ENCODE measurements at regions not wholly inside any gene's neighbourhood (a gene's known extent, or its start where the extent isn't known, plus 50 kb on each side); places are given as distances from the start of the nearest gene placed in this dataset.

- no peak overlapping the region for H2AFZ ChIP-seq (ENCODE audit: low read depth, low read length)
- no peak overlapping the region for H3K4me2 ChIP-seq (ENCODE audit: insufficient read depth, low read length)
- no peaks in the 10 kb centered on the region for H3K9me1 ChIP-seq (replicated peaks; ENCODE audit: control insufficient read depth, extremely low read depth, insufficient read depth, low read length)
- POLR2A ChIA-PET = no interaction called here
- no peaks in the 10 kb centered on the region for H3K36me3 ChIP-seq (ENCODE audit: control insufficient read depth in 2 of 2, extremely low read depth in 1 of 2, insufficient read depth in 2 of 2, low read length in 2 of 2)
- no TSS peak for BruUV-seq (replicated peaks)
- H3K27me3 ChIP-seq (ENCODE audit: control insufficient read depth in 2 of 2, insufficient read depth in 2 of 2, low read length in 2 of 2) = no peaks in the 10 kb centered on the region
- dilution Hi-C loops (cut with MboI; ENCODE audit: extremely low pct_ligation_motif_present, low sequenced_read_pairs) (no loop called here), intact Hi-C loops (cut with micrococcal nuclease) (no loop called here)
- CTCF ChIA-PET = no interaction called here
- H3K79me2 ChIP-seq (ENCODE audit: control insufficient read depth, insufficient read depth, low read length) = no peaks in the 10 kb centered on the region
- no peak overlapping the region for H3K9ac ChIP-seq (replicated peaks; ENCODE audit: extremely low read depth, insufficient read depth, low read length)
- DNase-seq (ENCODE audit: low read depth, low spot score) (no peak), FAIRE-seq (no peak)
- no peak overlapping the region for H3K4me3 ChIP-seq (replicated peaks in 1 of 3; ENCODE audit: insufficient read depth in 1 of 3, low read depth in 1 of 3, low read length in 3 of 3)
- no peaks in the 10 kb centered on the region for H3K9me3 ChIP-seq (replicated peaks; ENCODE audit: control insufficient read depth, insufficient read depth, low read length)
- no peak for TF ChIP-seq JUN (IDR thresholded peaks at IDR 0.05; ENCODE audit: borderline replicate concordance, insufficient read depth, insufficient read length, low read depth)
- no peak for TF ChIP-seq CTCF (IDR thresholded peaks at IDR 0.05; ENCODE audit: extremely low read depth in 1 of 2, insufficient read depth in 1 of 2, low read depth in 1 of 2, low read length in 2 of 2)
- no peaks in the 10 kb centered on the region for H3K4me1 ChIP-seq (ENCODE audit: control insufficient read depth, extremely low read depth, insufficient read depth, low read length)
- no peak overlapping the region for H3K27ac ChIP-seq (ENCODE audit: insufficient read depth, low read depth, low read length)
- H4K20me1 ChIP-seq (replicated peaks; ENCODE audit: control insufficient read depth, extremely low read depth, insufficient read depth, low read length) = no peaks in the 10 kb centered on the region
Measured at GRCh38 chr4:52192001-52192400, 140.9 kb downstream of the SPATA18 start.

GRCh38 chr4:52192721-52193135 is 141.6 kb downstream of the SPATA18 start:
- intact Hi-C loops (cut with micrococcal nuclease) (no loop called here), dilution Hi-C loops (cut with MboI; ENCODE audit: extremely low pct_ligation_motif_present, low sequenced_read_pairs) (no loop called here)
- ChIA-PET CTCF (no interaction called here), POLR2A (no interaction called here)
- no peaks in the 10 kb centered on the region for H4K20me1 ChIP-seq (replicated peaks; ENCODE audit: control insufficient read depth, extremely low read depth, insufficient read depth, low read length)
- no peak overlapping the region for H3K4me3 ChIP-seq (replicated peaks in 1 of 3; ENCODE audit: insufficient read depth in 1 of 3, low read depth in 1 of 3, low read length in 3 of 3)
- no peak overlapping the region for H3K9ac ChIP-seq (replicated peaks; ENCODE audit: extremely low read depth, insufficient read depth, low read length)
- H3K4me1 ChIP-seq (ENCODE audit: control insufficient read depth, extremely low read depth, insufficient read depth, low read length) = no peaks in the 10 kb centered on the region
- FAIRE-seq (no peak), DNase-seq (ENCODE audit: low read depth, low spot score) (no peak)
- no peak overlapping the region for H2AFZ ChIP-seq (ENCODE audit: low read depth, low read length)
- no peaks in the 10 kb centered on the region for H3K36me3 ChIP-seq (ENCODE audit: control insufficient read depth in 2 of 2, extremely low read depth in 1 of 2, insufficient read depth in 2 of 2, low read length in 2 of 2)
- H3K27ac ChIP-seq (ENCODE audit: insufficient read depth, low read depth, low read length) = no peak overlapping the region
- no peaks in the 10 kb centered on the region for H3K9me1 ChIP-seq (replicated peaks; ENCODE audit: control insufficient read depth, extremely low read depth, insufficient read depth, low read length)
- no TSS peak for BruUV-seq (replicated peaks)
- TF ChIP-seq POLR2AphosphoS5 (IDR thresholded peaks at IDR 0.05; ENCODE audit: insufficient read depth, low read depth, low read length) (no peak), FOS (IDR thresholded peaks at IDR 0.05; ENCODE audit: borderline replicate concordance, insufficient read depth, low read length) (no peak), POLR2A (IDR thresholded peaks at IDR 0.05; ENCODE audit: low read depth, low read length) (no peak), JUN (IDR thresholded peaks at IDR 0.05; ENCODE audit: borderline replicate concordance, insufficient read depth, insufficient read length, low read depth) (no peak), EZH2 (IDR thresholded peaks at IDR 0.05; ENCODE audit: borderline replicate concordance, low read depth, low read length, severe bottlenecking) (no peak), GATA2 (IDR thresholded peaks at IDR 0.05; ENCODE audit: insufficient read depth, insufficient read length, low read depth, low read length) (no peak), MAX (IDR thresholded peaks at IDR 0.05; ENCODE audit: insufficient read depth, insufficient read length) (no peak), MYC (IDR thresholded peaks at IDR 0.05; ENCODE audit: low read depth, low read length) (no peak), CTCF (IDR thresholded peaks at IDR 0.05; ENCODE audit: extremely low read depth in 1 of 2, insufficient read depth in 1 of 2, low read depth in 1 of 2, low read length in 2 of 2) (no peak)
- no peak overlapping the region for H3K4me2 ChIP-seq (ENCODE audit: insufficient read depth, low read length)
- no peaks in the 10 kb centered on the region for H3K79me2 ChIP-seq (ENCODE audit: control insufficient read depth, insufficient read depth, low read length)
- H3K9me3 ChIP-seq (replicated peaks; ENCODE audit: control insufficient read depth, insufficient read depth, low read length) = no peaks in the 10 kb centered on the region
- H3K27me3 ChIP-seq (ENCODE audit: control insufficient read depth in 2 of 2, insufficient read depth in 2 of 2, low read length in 2 of 2) = no peaks in the 10 kb centered on the region
